KMS-11 (cell line): ENCODE measurements at regions not wholly inside any gene's neighbourhood (a gene's known extent, or its start where the extent isn't known, plus 50 kb on each side); places are given as distances from the start of the nearest gene placed in this dataset.

Experiments used
- H2AFZ ChIP-seq: fragments of 200-600 bp; sonication (generic); 2 replicates; pipeline ENCODE4 v1.6.1; 2016; ENCODE audit warnings: antibody characterized with exemption, mixed run types, low read depth
- H3K27ac ChIP-seq: fragments of 200-600 bp; sonication (generic); 2 replicates; pipeline ENCODE4 v1.6.1; 2016; ENCODE audit warnings: mild to moderate bottlenecking, mixed run types
- H3K27me3 ChIP-seq: fragments of 200-600 bp; sonication (generic); 2 replicates; pipeline ENCODE4 v1.6.1; 2017; ENCODE audit warnings: mild to moderate bottlenecking, low read depth, mixed run types, moderate library complexity; ENCODE audit not compliant: insufficient read depth
- H3K36me3 ChIP-seq: fragments of 200-600 bp; sonication (generic); 2 replicates; pipeline ENCODE4 v1.6.1; 2017; ENCODE audit warnings: mild to moderate bottlenecking, mixed run types; ENCODE audit not compliant: insufficient read depth
- H3K4me1 ChIP-seq: fragments of 200-600 bp; sonication (generic); 2 replicates; pipeline ENCODE4 v1.6.1; 2016; ENCODE audit warnings: mild to moderate bottlenecking, low read depth, mixed run types; ENCODE audit not compliant: poor library complexity, severe bottlenecking
- H3K4me2 ChIP-seq: fragments of 200-600 bp; sonication (generic); 2 replicates; pipeline ENCODE4 v1.7.0; 2016; ENCODE audit warnings: mild to moderate bottlenecking, mixed run types
- H3K4me3 ChIP-seq: fragments of 200-600 bp; sonication (generic); IDR thresholded peaks from 2 replicates; pipeline ENCODE4 v1.6.1; 2017; ENCODE audit warnings: low read depth, low read length, mixed read lengths; ENCODE audit not compliant: insufficient read depth
- H3K79me2 ChIP-seq: fragments of 200-600 bp; sonication (generic); 2 replicates; pipeline ENCODE4 v1.6.1; 2016; ENCODE audit warnings: low read depth, mixed run types; ENCODE audit not compliant: insufficient read depth
- H3K9ac ChIP-seq: fragments of 200-600 bp; sonication (generic); 2 replicates; pipeline ENCODE4 v1.6.1; 2016; ENCODE audit warnings: mild to moderate bottlenecking, mixed run types
- H4K20me1 ChIP-seq: fragments of 200-600 bp; sonication (generic); 2 replicates; pipeline ENCODE4 v1.6.1; 2016; ENCODE audit warnings: mild to moderate bottlenecking, mixed run types; ENCODE audit not compliant: insufficient read depth
- TF ChIP-seq, protein P1 (sequence below): fragments of 200-600 bp; sonication (generic); conservative IDR thresholded peaks from 2 replicates; pipeline ENCODE4 v1.6.1; 2017; ENCODE audit warnings: low read depth, mild to moderate bottlenecking, antibody characterized with exemption, low read length, moderate library complexity, mixed read lengths

DNA sequence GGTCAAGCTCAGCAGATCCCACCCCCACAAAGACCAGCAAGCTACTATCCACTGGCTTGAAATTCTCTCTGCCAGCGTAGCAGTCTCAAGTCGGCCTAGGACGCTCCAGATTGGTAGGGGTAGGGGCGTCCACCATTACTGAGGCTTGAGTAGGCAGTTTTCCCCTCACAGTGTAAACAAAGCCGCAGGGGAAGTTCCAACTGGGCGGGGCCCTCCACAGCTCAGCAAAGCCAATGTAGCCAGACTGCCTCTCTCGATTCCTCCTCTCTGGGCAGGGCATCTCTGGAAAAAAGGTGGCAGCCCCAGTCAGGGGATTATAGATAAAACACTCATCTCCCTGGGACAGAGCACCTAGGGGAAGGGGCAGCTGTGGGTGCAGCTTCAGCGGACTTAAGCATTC lies 1064.9 kb upstream of the TENM4 start:
- TF ChIP-seq, protein P1, sequence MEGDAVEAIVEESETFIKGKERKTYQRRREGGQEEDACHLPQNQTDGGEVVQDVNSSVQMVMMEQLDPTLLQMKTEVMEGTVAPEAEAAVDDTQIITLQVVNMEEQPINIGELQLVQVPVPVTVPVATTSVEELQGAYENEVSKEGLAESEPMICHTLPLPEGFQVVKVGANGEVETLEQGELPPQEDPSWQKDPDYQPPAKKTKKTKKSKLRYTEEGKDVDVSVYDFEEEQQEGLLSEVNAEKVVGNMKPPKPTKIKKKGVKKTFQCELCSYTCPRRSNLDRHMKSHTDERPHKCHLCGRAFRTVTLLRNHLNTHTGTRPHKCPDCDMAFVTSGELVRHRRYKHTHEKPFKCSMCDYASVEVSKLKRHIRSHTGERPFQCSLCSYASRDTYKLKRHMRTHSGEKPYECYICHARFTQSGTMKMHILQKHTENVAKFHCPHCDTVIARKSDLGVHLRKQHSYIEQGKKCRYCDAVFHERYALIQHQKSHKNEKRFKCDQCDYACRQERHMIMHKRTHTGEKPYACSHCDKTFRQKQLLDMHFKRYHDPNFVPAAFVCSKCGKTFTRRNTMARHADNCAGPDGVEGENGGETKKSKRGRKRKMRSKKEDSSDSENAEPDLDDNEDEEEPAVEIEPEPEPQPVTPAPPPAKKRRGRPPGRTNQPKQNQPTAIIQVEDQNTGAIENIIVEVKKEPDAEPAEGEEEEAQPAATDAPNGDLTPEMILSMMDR: no peak
- H3K4me3 ChIP-seq: no peak overlapping the region

DNA sequence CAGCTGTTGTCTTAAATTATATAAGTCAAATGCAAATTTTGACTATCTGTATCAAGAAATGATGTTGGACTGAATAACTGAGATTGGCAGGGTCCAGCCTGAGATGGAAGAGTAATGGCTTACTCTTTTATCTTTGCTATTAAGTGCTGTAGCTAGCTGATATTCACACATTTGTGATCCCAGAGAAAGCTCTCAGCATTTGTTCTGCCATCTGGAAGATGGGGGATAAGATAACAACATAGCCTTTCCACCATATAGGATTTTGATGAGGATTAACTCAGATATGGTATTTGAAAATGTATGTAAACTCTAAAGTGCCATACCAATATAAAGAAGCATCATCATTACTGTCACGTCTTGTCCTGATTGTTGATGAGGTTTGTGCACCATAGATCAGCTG lies 1063.2 kb upstream of the TENM4 start:
- H2AFZ ChIP-seq: no peak overlapping the region
- H3K4me2 ChIP-seq: no peak overlapping the region
- no peaks in the 10 kb centered on the region for H3K27me3 ChIP-seq
- H3K4me1 ChIP-seq: no peaks in the 10 kb centered on the region
- no peak overlapping the region for H3K4me3 ChIP-seq
- no peaks in the 10 kb centered on the region for H4K20me1 ChIP-seq
- H3K36me3 ChIP-seq: no peaks in the 10 kb centered on the region
- TF ChIP-seq, protein P1: no peak
- no peak overlapping the region for H3K9ac ChIP-seq
- H3K79me2 ChIP-seq: no peaks in the 10 kb centered on the region
- H3K27ac ChIP-seq: no peak overlapping the region

More for the DNA sequence above, 1064.9 kb upstream of the TENM4 start:
- no peaks in the 10 kb centered on the region for H3K27me3 ChIP-seq
- H3K4me1 ChIP-seq: no peaks in the 10 kb centered on the region
- H2AFZ ChIP-seq: no peak overlapping the region
- H3K79me2 ChIP-seq: no peaks in the 10 kb centered on the region
- no peak overlapping the region for H3K9ac ChIP-seq
- no peaks in the 10 kb centered on the region for H4K20me1 ChIP-seq
- no peak overlapping the region for H3K27ac ChIP-seq
- H3K36me3 ChIP-seq: no peaks in the 10 kb centered on the region
- no peak overlapping the region for H3K4me2 ChIP-seq

DNA sequence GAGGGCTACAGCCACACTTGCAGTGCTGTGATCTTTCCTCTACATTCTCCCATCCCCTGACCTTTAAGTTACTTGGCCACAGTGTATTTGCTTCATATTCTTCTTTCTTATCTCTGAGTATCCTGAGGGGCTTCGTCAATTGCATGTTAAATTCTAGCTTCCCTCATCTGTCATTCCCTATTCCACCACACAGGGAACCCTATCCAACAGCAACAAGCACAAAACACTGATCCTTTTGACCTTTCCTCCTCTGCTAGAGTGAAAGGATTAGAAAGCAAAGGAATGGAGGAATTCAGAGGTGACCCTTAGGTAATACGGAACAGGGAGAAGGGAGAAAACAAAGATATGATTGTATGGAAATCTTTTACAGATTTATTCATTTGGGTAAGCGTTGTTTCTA lies 1061.7 kb upstream of the TENM4 start:
- TF ChIP-seq, protein P1: no peak
- Histone ChIP-seq H3K36me3 (no peaks in the 10 kb centered on the region), H3K4me1 (no peaks in the 10 kb centered on the region)

DNA sequence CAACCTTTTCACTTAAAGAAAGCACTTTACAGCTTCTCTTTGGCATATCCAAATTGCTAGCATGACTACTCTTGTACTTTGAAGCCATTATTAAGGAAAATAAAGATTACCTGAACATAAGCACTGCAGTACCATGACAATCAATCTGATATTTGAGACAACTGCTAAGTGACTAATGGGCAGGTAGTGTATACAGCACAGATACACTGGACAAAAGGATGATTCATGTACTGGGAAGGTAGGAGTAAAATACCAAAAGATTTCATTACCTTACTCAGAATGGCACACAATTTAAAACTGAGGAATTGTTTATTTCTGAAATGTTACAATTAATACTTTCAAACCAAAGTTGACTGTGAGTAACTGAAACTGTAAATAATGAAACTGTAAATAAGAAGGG lies 1054.3 kb upstream of the TENM4 start:
- H3K9ac ChIP-seq: no peak overlapping the region
- no peaks in the 10 kb centered on the region for H3K36me3 ChIP-seq
- H2AFZ ChIP-seq: no peak overlapping the region
- no peaks in the 10 kb centered on the region for H3K79me2 ChIP-seq
- TF ChIP-seq, protein P1: no peak
- no peaks in the 10 kb centered on the region for H4K20me1 ChIP-seq
- H3K4me1 ChIP-seq: no peaks in the 10 kb centered on the region
- no peaks in the 10 kb centered on the region for H3K27me3 ChIP-seq
- H3K4me2 ChIP-seq: no peak overlapping the region
- no peak overlapping the region for H3K27ac ChIP-seq
- H3K4me3 ChIP-seq: no peak overlapping the region

More for the DNA sequence above, 1061.7 kb upstream of the TENM4 start:
- Histone ChIP-seq H3K9ac (no peak overlapping the region), H3K4me2 (no peak overlapping the region), H3K79me2 (no peaks in the 10 kb centered on the region), H2AFZ (no peak overlapping the region), H4K20me1 (no peaks in the 10 kb centered on the region), H3K4me3 (no peak overlapping the region), H3K27ac (no peak overlapping the region), H3K27me3 (no peaks in the 10 kb centered on the region)
